ENCODE measurements at regions not wholly inside any gene's neighbourhood (a gene's known extent, or its start where the extent isn't known, plus 50 kb on each side); places are given as distances from the start of the nearest gene placed in this dataset.

- ChIA-PET POLR2A (no interaction called here), CTCF (ENCODE audit: low intra/inter-chr PET ratio, low total read pairs) (no interaction called here)
- Histone ChIP-seq H3K9ac (ENCODE audit: insufficient read depth, low read depth, low read length) (no peak overlapping the region), H3K4me2 (ENCODE audit: low read depth, low read length) (no peak overlapping the region), H3K36me3 (replicated peaks in 1 of 2; ENCODE audit: control insufficient read depth in 1 of 2, insufficient read depth in 2 of 2, low read length in 2 of 2) (no peaks in the 10 kb centered on the region), H3K27me3 (ENCODE audit: control insufficient read depth in 1 of 2, insufficient read depth in 2 of 2, low read length in 2 of 2) (no peaks in the 10 kb centered on the region; a peak in 1 of 5 replicates), H3K9me3 (ENCODE audit: low read length) (no peaks in the 10 kb centered on the region), H4K20me1 (ENCODE audit: insufficient read depth, low read length) (no peaks in the 10 kb centered on the region), H2AFZ (ENCODE audit: low read length) (no peak overlapping the region), H3K4me3 (replicated peaks in 1 of 3; ENCODE audit: insufficient read depth in 1 of 3, low read depth in 2 of 3, low read length in 3 of 3) (no peak overlapping the region), H3K27ac (ENCODE audit: extremely low read length, insufficient read depth, low read length) (no peak overlapping the region), H3K4me1 (ENCODE audit: insufficient read depth, low read length) (no peaks in the 10 kb centered on the region), H3K79me2 (ENCODE audit: insufficient read depth, low read length) (no peaks in the 10 kb centered on the region)
- ATAC-seq (no peak), DNase-seq (ENCODE audit: low spot score) (no peak), FAIRE-seq (no peak)
- in situ Hi-C loops (cut with HindIII; ENCODE audit: extremely low pct_ligation_motif_present, low pct_unique_long_range_greater_than_20kb) (no loop called here), intact Hi-C loops (cut with micrococcal nuclease; ENCODE audit: unreplicated experiment) (no loop called here)
- TF ChIP-seq DBP (CRISPR knock-in tag; IDR thresholded peaks at IDR 0.05; ENCODE audit: not compliant biosample characterization) (no peak), NFIC (IDR thresholded peaks at IDR 0.05; ENCODE audit: low read length) (no peak), POGZ (CRISPR knock-in tag; IDR thresholded peaks at IDR 0.05) (no peak), ZNF296 (CRISPR knock-in tag; conservative IDR thresholded peaks at IDR 0.05) (no peak), BATF2 (CRISPR knock-in tag; IDR thresholded peaks at IDR 0.05) (no peak), ZFP1 (CRISPR knock-in tag; IDR thresholded peaks at IDR 0.05) (no peak), CERS6 (CRISPR knock-in tag; IDR thresholded peaks at IDR 0.05) (no peak), ZEB1 (IDR thresholded peaks at IDR 0.05; ENCODE audit: insufficient replicate concordance, low read depth) (no peak), ZNF83 (CRISPR knock-in tag; IDR thresholded peaks at IDR 0.05; ENCODE audit: borderline replicate concordance) (no peak), HES4 (CRISPR knock-in tag; IDR thresholded peaks at IDR 0.05; ENCODE audit: borderline replicate concordance) (no peak), CENPX (CRISPR knock-in tag; IDR thresholded peaks at IDR 0.05) (no peak), TGIF2 (CRISPR knock-in tag; IDR thresholded peaks at IDR 0.05) (no peak), ZNF468 (CRISPR knock-in tag; IDR thresholded peaks at IDR 0.05) (no peak)
- TF ChIP-seq, protein P1, sequence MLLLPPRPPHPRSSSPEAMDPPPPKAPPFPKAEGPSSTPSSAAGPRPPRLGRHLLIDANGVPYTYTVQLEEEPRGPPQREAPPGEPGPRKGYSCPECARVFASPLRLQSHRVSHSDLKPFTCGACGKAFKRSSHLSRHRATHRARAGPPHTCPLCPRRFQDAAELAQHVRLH (CRISPR knock-in tag; IDR thresholded peaks at IDR 0.05; ENCODE audit: borderline replicate concordance, low read depth), result no peak
- TF ChIP-seq, protein P2, sequence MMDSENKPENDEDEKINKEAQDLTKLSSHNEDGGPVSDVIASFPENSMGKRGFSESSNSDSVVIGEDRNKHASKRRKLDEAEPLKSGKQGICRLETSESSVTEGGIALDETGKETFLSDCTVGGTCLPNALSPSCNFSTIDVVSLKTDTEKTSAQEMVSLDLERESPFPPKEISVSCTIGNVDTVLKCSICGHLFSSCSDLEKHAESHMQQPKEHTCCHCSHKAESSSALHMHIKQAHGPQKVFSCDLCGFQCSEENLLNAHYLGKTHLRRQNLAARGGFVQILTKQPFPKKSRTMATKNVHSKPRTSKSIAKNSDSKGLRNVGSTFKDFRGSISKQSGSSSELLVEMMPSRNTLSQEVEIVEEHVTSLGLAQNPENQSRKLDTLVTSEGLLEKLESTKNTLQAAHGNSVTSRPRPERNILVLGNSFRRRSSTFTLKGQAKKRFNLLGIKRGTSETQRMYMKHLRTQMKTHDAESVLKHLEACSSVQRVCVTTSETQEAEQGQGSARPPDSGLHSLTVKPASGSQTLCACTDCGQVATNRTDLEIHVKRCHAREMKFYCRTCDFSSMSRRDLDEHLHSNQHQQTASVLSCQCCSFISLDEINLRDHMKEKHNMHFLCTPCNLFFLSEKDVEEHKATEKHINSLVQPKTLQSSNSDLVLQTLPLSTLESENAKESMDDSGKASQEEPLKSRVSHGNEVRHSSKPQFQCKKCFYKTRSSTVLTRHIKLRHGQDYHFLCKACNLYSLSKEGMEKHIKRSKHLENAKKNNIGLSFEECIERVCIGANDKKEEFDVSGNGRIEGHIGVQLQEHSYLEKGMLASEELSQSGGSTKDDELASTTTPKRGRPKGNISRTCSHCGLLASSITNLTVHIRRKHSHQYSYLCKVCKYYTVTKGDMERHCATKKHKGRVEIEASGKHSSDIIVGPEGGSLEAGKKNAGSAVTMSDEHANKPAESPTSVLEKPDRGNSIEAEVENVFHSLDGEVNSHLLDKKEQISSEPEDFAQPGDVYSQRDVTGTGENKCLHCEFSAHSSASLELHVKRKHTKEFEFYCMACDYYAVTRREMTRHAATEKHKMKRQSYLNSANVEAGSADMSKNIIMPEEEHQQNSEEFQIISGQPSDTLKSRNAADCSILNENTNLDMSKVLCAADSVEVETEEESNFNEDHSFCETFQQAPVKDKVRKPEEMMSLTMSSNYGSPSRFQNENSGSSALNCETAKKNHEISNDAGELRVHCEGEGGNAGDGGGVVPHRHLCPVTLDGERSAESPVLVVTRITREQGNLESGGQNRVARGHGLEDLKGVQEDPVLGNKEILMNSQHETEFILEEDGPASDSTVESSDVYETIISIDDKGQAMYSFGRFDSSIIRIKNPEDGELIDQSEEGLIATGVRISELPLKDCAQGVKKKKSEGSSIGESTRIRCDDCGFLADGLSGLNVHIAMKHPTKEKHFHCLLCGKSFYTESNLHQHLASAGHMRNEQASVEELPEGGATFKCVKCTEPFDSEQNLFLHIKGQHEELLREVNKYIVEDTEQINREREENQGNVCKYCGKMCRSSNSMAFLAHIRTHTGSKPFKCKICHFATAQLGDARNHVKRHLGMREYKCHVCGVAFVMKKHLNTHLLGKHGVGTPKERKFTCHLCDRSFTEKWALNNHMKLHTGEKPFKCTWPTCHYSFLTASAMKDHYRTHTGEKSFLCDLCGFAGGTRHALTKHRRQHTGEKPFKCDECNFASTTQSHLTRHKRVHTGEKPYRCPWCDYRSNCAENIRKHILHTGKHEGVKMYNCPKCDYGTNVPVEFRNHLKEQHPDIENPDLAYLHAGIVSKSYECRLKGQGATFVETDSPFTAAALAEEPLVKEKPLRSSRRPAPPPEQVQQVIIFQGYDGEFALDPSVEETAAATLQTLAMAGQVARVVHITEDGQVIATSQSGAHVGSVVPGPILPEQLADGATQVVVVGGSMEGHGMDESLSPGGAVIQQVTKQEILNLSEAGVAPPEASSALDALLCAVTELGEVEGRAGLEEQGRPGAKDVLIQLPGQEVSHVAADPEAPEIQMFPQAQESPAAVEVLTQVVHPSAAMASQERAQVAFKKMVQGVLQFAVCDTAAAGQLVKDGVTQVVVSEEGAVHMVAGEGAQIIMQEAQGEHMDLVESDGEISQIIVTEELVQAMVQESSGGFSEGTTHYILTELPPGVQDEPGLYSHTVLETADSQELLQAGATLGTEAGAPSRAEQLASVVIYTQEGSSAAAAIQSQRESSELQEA (CRISPR knock-in tag; IDR thresholded peaks at IDR 0.05; ENCODE audit: not compliant biosample characterization), result no peak
- 10% methylated on average over 1 of the region's 1 CpG for WGBS (ENCODE audit: low lambda C conversion rate)
- no TSS peak for BruUV-seq (replicated peaks)
Measured at GRCh38 chr6:135572051-135572450, 74.5 kb upstream of the AHI1 start.

All from HepG2 (cell line).